IMR-90 (cell line): ENCODE measurements at regions not wholly inside any gene's neighbourhood (a gene's known extent, or its start where the extent isn't known, plus 50 kb on each side); places are given as distances from the start of the nearest gene placed in this dataset.

Experiments
- ATAC-seq: fragments of 200-7000 bp; cut with Tn5 transposase; 2 replicates; pipeline ENCODE4 v1.9.1; 2020; ENCODE audit warnings: low read depth, mild to moderate bottlenecking, moderate library complexity
- BruUV-seq: library from RNA; stranded (reverse); fragments of 400-500 nt; replicated peaks from 2 replicates; lab custom pipeline; 2021; lab: Mats Ljungman, UMichigan
- CTCF ChIA-PET: fragments of 300-600 bp; formaldehyde crosslinking; extraction: SDS; loops from one replicate; lab custom pipeline; 2021; ENCODE audit warnings: antibody characterized with exemption; lab: Yijun Ruan, JAX
- POLR2A ChIA-PET: fragments of 300-600 bp; sonication (Branson Sonifier 250); formaldehyde crosslinking; loops from one replicate; lab custom pipeline; 2022; ENCODE audit warnings: antibody characterized with exemption; ENCODE audit not compliant: unreplicated experiment; lab: Charles Lee
- DNase-seq: peaks from one replicate; pipeline ENCODE4 v3.0.0; 2013
- H2AFZ ChIP-seq: replicated peaks from 2 replicates; pipeline ENCODE3; 2013; ENCODE audit warnings: low read length, mild to moderate bottlenecking; ENCODE audit not compliant: poor library complexity
- H2AK5ac ChIP-seq: 2 replicates; pipeline ENCODE4 v1.6.1; 2013; ENCODE audit warnings: low read depth, low read length, inconsistent platforms
- H2AK9ac ChIP-seq: replicated peaks from 2 replicates; pipeline ENCODE3; 2013; ENCODE audit warnings: mild to moderate bottlenecking, low read depth, low read length, moderate library complexity; ENCODE audit not compliant: poor library complexity
- H2BK120ac ChIP-seq: 2 replicates; pipeline ENCODE4 v1.6.1; 2013; ENCODE audit warnings: low read depth, low read length, inconsistent platforms
- H2BK15ac ChIP-seq: 3 replicates; pipeline ENCODE4 v1.6.1; 2013; ENCODE audit warnings: low read depth, low read length, inconsistent platforms
- H2BK20ac ChIP-seq: 2 replicates; pipeline ENCODE4 v1.6.1; 2013; ENCODE audit warnings: low read depth, mild to moderate bottlenecking, inconsistent platforms, low read length, moderate library complexity
- H2BK5ac ChIP-seq: 2 replicates; pipeline ENCODE4 v1.6.1; 2013; ENCODE audit warnings: mild to moderate bottlenecking, low read depth, low read length, inconsistent platforms; ENCODE audit not compliant: poor library complexity, severe bottlenecking
- H3K14ac ChIP-seq: replicated peaks from 2 replicates; pipeline ENCODE4 v1.6.1; 2013; ENCODE audit warnings: low read depth, low read length, inconsistent platforms
- H3K18ac ChIP-seq: 2 replicates; pipeline ENCODE4 v1.6.1; 2013; ENCODE audit warnings: low read depth, low read length, control low read depth
- H3K23ac ChIP-seq: 2 replicates; pipeline ENCODE4 v1.6.1; 2013; ENCODE audit warnings: low read depth, low read length, inconsistent platforms
- H3K27ac ChIP-seq: 2 replicates; pipeline ENCODE4 v1.5.1; 2013; ENCODE audit warnings: mild to moderate bottlenecking, control low read depth, low read length; ENCODE audit not compliant: insufficient read depth
- H3K27me3 ChIP-seq: 2 replicates; pipeline ENCODE4 v1.6.1; 2013; ENCODE audit warnings: low read length; ENCODE audit not compliant: control insufficient read depth, insufficient read depth
- H3K36me3 ChIP-seq: 2 replicates; pipeline ENCODE4 v1.6.1; 2013; ENCODE audit warnings: low read length, mixed read lengths; ENCODE audit not compliant: control insufficient read depth, insufficient read depth
- H3K4ac ChIP-seq: 2 replicates; pipeline ENCODE4 v1.6.1; 2013; ENCODE audit warnings: low read depth, low read length, inconsistent platforms
- H3K4me1 ChIP-seq: 2 replicates; pipeline ENCODE4 v1.6.1; 2013; ENCODE audit warnings: low read length, mixed read lengths; ENCODE audit not compliant: control insufficient read depth, insufficient read depth
- H3K4me2 ChIP-seq: 2 replicates; pipeline ENCODE4 v1.6.1; 2013; ENCODE audit warnings: low read depth, mild to moderate bottlenecking, control low read depth, low read length, moderate library complexity
- H3K4me3 ChIP-seq: 2 replicates; pipeline ENCODE4 v1.5.1; 2013; ENCODE audit warnings: low read depth, mild to moderate bottlenecking, control low read depth, low read length, moderate library complexity; ENCODE audit not compliant: insufficient read depth
- H3K56ac ChIP-seq: 2 replicates; pipeline ENCODE4 v1.6.1; 2013; ENCODE audit warnings: low read length, inconsistent platforms; ENCODE audit not compliant: insufficient read depth; ENCODE audit errors: extremely low read depth
- H3K79me1 ChIP-seq, 2 experiments: 2 replicates each; pipeline ENCODE4 v1.6.1; 2013; ENCODE audit warnings: low read length in 2 of 2, inconsistent platforms in 1 of 2, low read depth in 1 of 2
- H3K9ac ChIP-seq: 2 replicates; pipeline ENCODE4 v1.6.1; 2013; ENCODE audit warnings: low read depth, low read length, control low read depth
- H3K9me1 ChIP-seq: 2 replicates; pipeline ENCODE4 v1.6.1; 2013; ENCODE audit warnings: low read length, inconsistent platforms; ENCODE audit not compliant: insufficient read depth
- H3K9me3 ChIP-seq: 2 replicates; pipeline ENCODE4 v1.6.1; 2013; ENCODE audit warnings: low read length; ENCODE audit not compliant: control insufficient read depth, insufficient read depth
- H4K20me1 ChIP-seq: 2 replicates; pipeline ENCODE4 v1.6.1; 2013; ENCODE audit warnings: low read length, inconsistent platforms; ENCODE audit not compliant: insufficient read depth
- H4K5ac ChIP-seq: 2 replicates; pipeline ENCODE4 v1.6.1; 2013; ENCODE audit warnings: mild to moderate bottlenecking, low read depth, low read length, control low read depth
- H4K8ac ChIP-seq, 2 experiments: 2 replicates each; pipeline ENCODE4 v1.6.1; 2013; ENCODE audit warnings: low read depth in 2 of 2, low read length in 2 of 2, control low read depth in 1 of 2, inconsistent platforms in 1 of 2
- H4K91ac ChIP-seq: 2 replicates; pipeline ENCODE4 v1.6.1; 2013; ENCODE audit warnings: low read depth, low read length, inconsistent platforms; ENCODE audit not compliant: insufficient read depth
- BHLHE40 ChIP-seq: fragments of 150-350 bp; IDR thresholded peaks from 2 replicates; pipeline ENCODE4 v1.6.1; 2016; ENCODE audit warnings: mild to moderate bottlenecking, low read depth, low read length
- CEBPB ChIP-seq: IDR thresholded peaks from 2 replicates; pipeline ENCODE4 v1.6.1; 2012; ENCODE audit warnings: low read depth, low read length, improper control_type of control experiment
- CHD1 ChIP-seq: IDR thresholded peaks from 2 replicates; pipeline ENCODE4 v1.6.1; 2012; ENCODE audit warnings: low read depth, low read length, improper control_type of control experiment
- CTCF ChIP-seq: conservative IDR thresholded peaks from 2 replicates; pipeline ENCODE4 v1.5.1; 2012; ENCODE audit warnings: mild to moderate bottlenecking, low read depth, low read length, improper control_type of control experiment
- ELK1 ChIP-seq: fragments of 150-350 bp; IDR thresholded peaks from 2 replicates; pipeline ENCODE4 v1.6.1; 2016; ENCODE audit warnings: low read depth, mild to moderate bottlenecking, low read length, moderate library complexity, borderline replicate concordance
- FOS ChIP-seq: fragments of 150-350 bp; IDR thresholded peaks from 2 replicates; pipeline ENCODE4 v1.6.1; 2016; ENCODE audit warnings: low read depth, low read length
- MAFK ChIP-seq: IDR thresholded peaks from 2 replicates; pipeline ENCODE4 v1.6.1; 2012; ENCODE audit warnings: low read depth, low read length, improper control_type of control experiment
- MAZ ChIP-seq: IDR thresholded peaks from 2 replicates; pipeline ENCODE4 v1.6.1; 2012; ENCODE audit warnings: low read depth, mild to moderate bottlenecking, low read length, improper control_type of control experiment, moderate library complexity, borderline replicate concordance
- MXI1 ChIP-seq: IDR thresholded peaks from 2 replicates; pipeline ENCODE4 v1.6.1; 2012; ENCODE audit warnings: low read depth, mild to moderate bottlenecking, low read length, moderate library complexity, borderline replicate concordance
- NFE2L2 ChIP-seq: fragments of 150-350 bp; IDR thresholded peaks from 2 replicates; pipeline ENCODE4 v1.6.1; 2016; ENCODE audit warnings: low read depth, mild to moderate bottlenecking, low read length
- POLR2A ChIP-seq: IDR thresholded peaks from 2 replicates; pipeline ENCODE4 v1.6.1; 2012; ENCODE audit warnings: mild to moderate bottlenecking, low read depth, low read length
- RAD21 ChIP-seq: IDR thresholded peaks from 2 replicates; pipeline ENCODE4 v1.6.1; 2012; ENCODE audit warnings: low read length, improper control_type of control experiment
- RCOR1 ChIP-seq: IDR thresholded peaks from 2 replicates; pipeline ENCODE4 v1.6.1; 2012; ENCODE audit warnings: mild to moderate bottlenecking, low read length, improper control_type of control experiment; ENCODE audit not compliant: insufficient replicate concordance
- RFX5 ChIP-seq: IDR thresholded peaks from 2 replicates; pipeline ENCODE4 v1.8.0; 2012; ENCODE audit warnings: low read depth, mild to moderate bottlenecking, low read length, moderate library complexity
- SMC3 ChIP-seq: fragments of 150-350 bp; IDR thresholded peaks from 2 replicates; pipeline ENCODE4 v1.6.1; 2016; ENCODE audit warnings: low read depth, mild to moderate bottlenecking, antibody characterized with exemption, low read length, moderate library complexity
- USF2 ChIP-seq: fragments of 150-350 bp; IDR thresholded peaks from 2 replicates; pipeline ENCODE4 v1.6.1; 2017; ENCODE audit warnings: mild to moderate bottlenecking, antibody characterized with exemption, low read length, low read depth
- WGBS, 2 experiments: methylation state at CpG; one replicate each; pipeline versions ENCODE4 v1.1.5 to v1.1.7; 2013; ENCODE audit warnings: missing lambda C conversion rate in 2 of 2; ENCODE audit not compliant: insufficient read length in 1 of 2; ENCODE audit errors: extremely low coverage in 2 of 2; 5-methylcytosine and 5-hydroxymethylcytosine counted together
- dilution Hi-C: fragments of 300-500 bp; cut with HindIII; formaldehyde crosslinking; loops from one replicate; pipeline ENCODE4 v1.14.3; 2018; ENCODE audit warnings: low sequenced_read_pairs; ENCODE audit not compliant: unreplicated experiment
- in situ Hi-C: fragments of 300-500 bp; cut with MboI; formaldehyde crosslinking; loops from 3 replicates; pipeline ENCODE4 v1.14.3; 2019; ENCODE audit warnings: low sequenced_read_pairs, inconsistent platforms, mixed read lengths
- intact Hi-C: fragments of 100-400 bp; cut with micrococcal nuclease; formaldehyde crosslinking; loops from 2 replicates; pipeline ENCODE4 v1.10.0; 2022

GRCh38 chr12:111155521-111155920 lies 213.4 kb downstream of the PHETA1 start:
- H4K8ac ChIP-seq = no peak overlapping the region
- TF ChIP-seq FOS = no peak
- TF ChIP-seq RFX5 = no peak
- no peak for TF ChIP-seq NFE2L2
- TF ChIP-seq SMC3 = no peak
- TF ChIP-seq RCOR1 = no peak
- TF ChIP-seq RAD21 = no peak
- TF ChIP-seq ELK1 = no peak
- TF ChIP-seq MAFK = no peak
- no peak for TF ChIP-seq MAZ
- TF ChIP-seq BHLHE40 = no peak
- no peak for TF ChIP-seq MXI1
- no peak for TF ChIP-seq CTCF
- TF ChIP-seq CHD1 = no peak
- TF ChIP-seq POLR2A = no peak
- TF ChIP-seq USF2 = no peak
- no peak for TF ChIP-seq CEBPB
- no peak overlapping the region for H3K23ac ChIP-seq
- in situ Hi-C loops = no loop called here
- no CpG with 5 or more reads among the region's 8 CpGs for WGBS, 2 experiments
- H4K91ac ChIP-seq = no peak overlapping the region
- no peak overlapping the region for H2AK9ac ChIP-seq
- no TSS peak for BruUV-seq
- no peak overlapping the region for H2AK5ac ChIP-seq
- H3K79me1 ChIP-seq = no peaks in the 10 kb centered on the region
- H3K14ac ChIP-seq = no peak overlapping the region
- no peaks in the 10 kb centered on the region for H4K20me1 ChIP-seq
- POLR2A ChIA-PET = no interaction called here
- ATAC-seq (no peak), DNase-seq (no peak)
- CTCF ChIA-PET = no interaction called here
- H3K4me3 ChIP-seq = no peak overlapping the region
- H3K56ac ChIP-seq = no peak overlapping the region
- H3K27ac ChIP-seq = no peak overlapping the region
- no peak overlapping the region for H2BK5ac ChIP-seq
- intact Hi-C loops = no loop called here
- H3K4me1 ChIP-seq = no peaks in the 10 kb centered on the region
- peaks cover 7% of the 10 kb centered on the region for H3K27me3 ChIP-seq
- no peak overlapping the region for H3K4ac ChIP-seq
- H4K5ac ChIP-seq = no peak overlapping the region
- no peak overlapping the region for H2AFZ ChIP-seq
- dilution Hi-C loops = no loop called here
- H3K9me3 ChIP-seq = no peaks in the 10 kb centered on the region
- H3K4me2 ChIP-seq = no peak overlapping the region
- H2BK20ac ChIP-seq = no peak overlapping the region
- H2BK120ac ChIP-seq = no peak overlapping the region
- H2BK15ac ChIP-seq = no peak overlapping the region
- H3K18ac ChIP-seq = no peak overlapping the region
- no peaks in the 10 kb centered on the region for H3K36me3 ChIP-seq
- H3K9ac ChIP-seq = no peak overlapping the region
- H3K9me1 ChIP-seq = no peaks in the 10 kb centered on the region
